Activated CD8-positive, alpha-beta T cell treated with anti-CD3 and anti-CD28 coated beads for 36 hours (primary cell): ENCODE measurements at regions not wholly inside any gene's neighbourhood (a gene's known extent, or its start where the extent isn't known, plus 50 kb on each side); places are given as distances from the start of the nearest gene placed in this dataset.

Source experiments
- ATAC-seq: fragments of 200-7000 bp; cut with Tn5 transposase; one replicate; pipeline ENCODE4 v1.10.0; 2021; ENCODE audit warnings: mild to moderate bottlenecking, moderate library complexity
- CTCF ChIA-PET: fragments of 350-600 bp; sonication (Branson Sonifier 250); formaldehyde crosslinking; loops from one replicate; lab custom pipeline; 2021; ENCODE audit warnings: antibody characterized with exemption; lab: Charles Lee
- POLR2A ChIA-PET: fragments of 350-600 bp; sonication (Branson Sonifier 250); formaldehyde crosslinking; loops from one replicate; lab custom pipeline; 2021; ENCODE audit warnings: antibody characterized with exemption; lab: Charles Lee
- DNase-seq: peaks from one replicate; pipeline ENCODE4 v3.0.0-alpha.2; 2020
- H3K27ac Mint-ChIP-seq: one replicate; pipeline ENCODE4 v1.8.0; 2021; ENCODE audit warnings: mild to moderate bottlenecking, mixed read lengths
- H3K27me3 Mint-ChIP-seq: one replicate; pipeline ENCODE4 v1.8.0; 2021; ENCODE audit warnings: mixed read lengths
- H3K36me3 Mint-ChIP-seq: one replicate; pipeline ENCODE4 v1.8.0; 2021; ENCODE audit warnings: low read depth, mixed read lengths
- H3K4me1 Mint-ChIP-seq: one replicate; pipeline ENCODE4 v1.8.0; 2021; ENCODE audit warnings: low read depth, mixed read lengths
- H3K4me3 Mint-ChIP-seq: one replicate; pipeline ENCODE4 v1.8.0; 2021; ENCODE audit warnings: mild to moderate bottlenecking, moderate library complexity, mixed read lengths
- H3K9me3 Mint-ChIP-seq: one replicate; pipeline ENCODE4 v1.8.0; 2021; ENCODE audit warnings: mixed read lengths
- CTCF ChIP-seq: fragments of 200-600 bp; IDR thresholded peaks from one replicate; pipeline ENCODE4 v1.8.0; 2022; ENCODE audit warnings: antibody characterized with exemption, mild to moderate bottlenecking
- intact Hi-C: fragments of 100-400 bp; cut with micrococcal nuclease; formaldehyde crosslinking; loops from one replicate; pipeline ENCODE4 v1.10.0; 2022

- no peak overlapping the region for H3K4me3 Mint-ChIP-seq
- no peaks in the 10 kb centered on the region for H3K9me3 Mint-ChIP-seq
- no peak overlapping the region for H3K27ac Mint-ChIP-seq
- peaks cover 20% of the 10 kb centered on the region for H3K27me3 Mint-ChIP-seq
- H3K4me1 Mint-ChIP-seq: no peaks in the 10 kb centered on the region
- ATAC-seq: no peak
- no peak for TF ChIP-seq CTCF
- H3K36me3 Mint-ChIP-seq: no peaks in the 10 kb centered on the region
- intact Hi-C loops: no loop called here
- ChIA-PET POLR2A (no interaction called here), CTCF (interaction anchor here (0.7 kb wide), 1 partner anchor 49 kb away, joined by 3 read pairs; no protein-coding TSS in a partner anchor)
- DNase-seq: no peak
These were observed 1003.3 kb downstream of the TBC1D22A start for GRCh38 chr22:47765757-47766156.

GRCh38 chr22:47762141-47762540 lies 999.7 kb downstream of the TBC1D22A start:
- Mint-ChIP-seq H3K4me1 (no peaks in the 10 kb centered on the region), H3K9me3 (no peaks in the 10 kb centered on the region), H3K27me3 (peaks cover 13% of the 10 kb centered on the region), H3K4me3 (no peak overlapping the region), H3K27ac (no peak overlapping the region), H3K36me3 (no peaks in the 10 kb centered on the region)
- ATAC-seq: no peak
- intact Hi-C loops: no loop called here
- ChIA-PET POLR2A (no interaction called here), CTCF (no interaction called here)
- no peak for TF ChIP-seq CTCF
- no peak for DNase-seq

- ATAC-seq (no peak), DNase-seq (no peak)
- H3K36me3 Mint-ChIP-seq: no peaks in the 10 kb centered on the region
- H3K9me3 Mint-ChIP-seq: no peaks in the 10 kb centered on the region
- CTCF ChIA-PET: no interaction called here
- no peak overlapping the region for H3K4me3 Mint-ChIP-seq
- no peak for TF ChIP-seq CTCF
- POLR2A ChIA-PET: no interaction called here
- no peak overlapping the region for H3K27ac Mint-ChIP-seq
- intact Hi-C loops: no loop called here
- peaks cover 5% of the 10 kb centered on the region for H3K27me3 Mint-ChIP-seq
- no peaks in the 10 kb centered on the region for H3K4me1 Mint-ChIP-seq
These were observed 997.5 kb downstream of the TBC1D22A start for GRCh38 chr22:47759909-47760308.

- intact Hi-C loops: no loop called here
- H3K27me3 Mint-ChIP-seq: peaks cover 5% of the 10 kb centered on the region
- no peak for DNase-seq
- H3K4me1 Mint-ChIP-seq: no peaks in the 10 kb centered on the region
- H3K4me3 Mint-ChIP-seq: no peak overlapping the region
- no peaks in the 10 kb centered on the region for H3K9me3 Mint-ChIP-seq
- CTCF ChIA-PET: no interaction called here
- POLR2A ChIA-PET: no interaction called here
- no peak for ATAC-seq
- H3K27ac Mint-ChIP-seq: no peak overlapping the region
- TF ChIP-seq CTCF: no peak
- H3K36me3 Mint-ChIP-seq: no peaks in the 10 kb centered on the region
These were observed 995.3 kb downstream of the TBC1D22A start for GRCh38 chr22:47757741-47758140.

GRCh38 chr22:47750086-47750485 lies 987.6 kb downstream of the TBC1D22A start:
- no peaks in the 10 kb centered on the region for H3K36me3 Mint-ChIP-seq
- ATAC-seq: no peak
- no peaks in the 10 kb centered on the region for H3K9me3 Mint-ChIP-seq
- intact Hi-C loops: no loop called here
- no peak for DNase-seq
- ChIA-PET POLR2A (no interaction called here), CTCF (no interaction called here)
- H3K27ac Mint-ChIP-seq: no peak overlapping the region
- peaks cover 26% of the 10 kb centered on the region for H3K27me3 Mint-ChIP-seq
- H3K4me1 Mint-ChIP-seq: no peaks in the 10 kb centered on the region
- TF ChIP-seq CTCF: no peak
- no peak overlapping the region for H3K4me3 Mint-ChIP-seq
